ENCODE measurements at regions not wholly inside any gene's neighbourhood (a gene's known extent, or its start where the extent isn't known, plus 50 kb on each side); places are given as distances from the start of the nearest gene placed in this dataset.

DNA sequence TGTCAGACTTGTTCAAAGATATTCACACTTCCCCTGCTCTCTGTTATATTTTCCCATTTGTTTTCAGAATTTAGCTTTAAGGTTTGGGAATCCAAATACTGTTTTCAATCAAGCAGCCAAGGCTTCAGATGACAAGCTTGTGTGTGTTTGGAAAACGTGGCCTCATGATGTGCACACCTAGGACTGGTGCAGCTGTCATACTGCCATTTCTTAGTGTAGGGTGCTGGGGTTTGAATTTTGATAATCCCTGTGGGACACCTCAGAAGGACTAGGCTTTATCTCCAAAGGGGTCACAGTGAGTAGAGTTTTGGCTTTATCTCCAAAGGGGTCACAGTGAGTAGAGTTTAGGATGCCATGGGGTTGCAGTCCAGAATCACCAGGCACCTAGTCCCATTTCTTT lies 65.3 kb upstream of the JAG1 start (continued):
- TF ChIP-seq, protein P1, sequence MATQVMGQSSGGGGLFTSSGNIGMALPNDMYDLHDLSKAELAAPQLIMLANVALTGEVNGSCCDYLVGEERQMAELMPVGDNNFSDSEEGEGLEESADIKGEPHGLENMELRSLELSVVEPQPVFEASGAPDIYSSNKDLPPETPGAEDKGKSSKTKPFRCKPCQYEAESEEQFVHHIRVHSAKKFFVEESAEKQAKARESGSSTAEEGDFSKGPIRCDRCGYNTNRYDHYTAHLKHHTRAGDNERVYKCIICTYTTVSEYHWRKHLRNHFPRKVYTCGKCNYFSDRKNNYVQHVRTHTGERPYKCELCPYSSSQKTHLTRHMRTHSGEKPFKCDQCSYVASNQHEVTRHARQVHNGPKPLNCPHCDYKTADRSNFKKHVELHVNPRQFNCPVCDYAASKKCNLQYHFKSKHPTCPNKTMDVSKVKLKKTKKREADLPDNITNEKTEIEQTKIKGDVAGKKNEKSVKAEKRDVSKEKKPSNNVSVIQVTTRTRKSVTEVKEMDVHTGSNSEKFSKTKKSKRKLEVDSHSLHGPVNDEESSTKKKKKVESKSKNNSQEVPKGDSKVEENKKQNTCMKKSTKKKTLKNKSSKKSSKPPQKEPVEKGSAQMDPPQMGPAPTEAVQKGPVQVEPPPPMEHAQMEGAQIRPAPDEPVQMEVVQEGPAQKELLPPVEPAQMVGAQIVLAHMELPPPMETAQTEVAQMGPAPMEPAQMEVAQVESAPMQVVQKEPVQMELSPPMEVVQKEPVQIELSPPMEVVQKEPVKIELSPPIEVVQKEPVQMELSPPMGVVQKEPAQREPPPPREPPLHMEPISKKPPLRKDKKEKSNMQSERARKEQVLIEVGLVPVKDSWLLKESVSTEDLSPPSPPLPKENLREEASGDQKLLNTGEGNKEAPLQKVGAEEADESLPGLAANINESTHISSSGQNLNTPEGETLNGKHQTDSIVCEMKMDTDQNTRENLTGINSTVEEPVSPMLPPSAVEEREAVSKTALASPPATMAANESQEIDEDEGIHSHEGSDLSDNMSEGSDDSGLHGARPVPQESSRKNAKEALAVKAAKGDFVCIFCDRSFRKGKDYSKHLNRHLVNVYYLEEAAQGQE (IDR thresholded peaks at IDR 0.05; ENCODE audit: unreplicated experiment) = no peak
- TF ChIP-seq ZNF331 (CRISPR knock-in tag; IDR thresholded peaks at IDR 0.05; ENCODE audit: low read depth) = no peak
- no peak for TF ChIP-seq JUNB (IDR thresholded peaks at IDR 0.05; ENCODE audit: unreplicated experiment)
- TF ChIP-seq CREB1 (CRISPR knock-in tag; IDR thresholded peaks at IDR 0.05; ENCODE audit: low read depth) = no peak
- TF ChIP-seq, protein P2, sequence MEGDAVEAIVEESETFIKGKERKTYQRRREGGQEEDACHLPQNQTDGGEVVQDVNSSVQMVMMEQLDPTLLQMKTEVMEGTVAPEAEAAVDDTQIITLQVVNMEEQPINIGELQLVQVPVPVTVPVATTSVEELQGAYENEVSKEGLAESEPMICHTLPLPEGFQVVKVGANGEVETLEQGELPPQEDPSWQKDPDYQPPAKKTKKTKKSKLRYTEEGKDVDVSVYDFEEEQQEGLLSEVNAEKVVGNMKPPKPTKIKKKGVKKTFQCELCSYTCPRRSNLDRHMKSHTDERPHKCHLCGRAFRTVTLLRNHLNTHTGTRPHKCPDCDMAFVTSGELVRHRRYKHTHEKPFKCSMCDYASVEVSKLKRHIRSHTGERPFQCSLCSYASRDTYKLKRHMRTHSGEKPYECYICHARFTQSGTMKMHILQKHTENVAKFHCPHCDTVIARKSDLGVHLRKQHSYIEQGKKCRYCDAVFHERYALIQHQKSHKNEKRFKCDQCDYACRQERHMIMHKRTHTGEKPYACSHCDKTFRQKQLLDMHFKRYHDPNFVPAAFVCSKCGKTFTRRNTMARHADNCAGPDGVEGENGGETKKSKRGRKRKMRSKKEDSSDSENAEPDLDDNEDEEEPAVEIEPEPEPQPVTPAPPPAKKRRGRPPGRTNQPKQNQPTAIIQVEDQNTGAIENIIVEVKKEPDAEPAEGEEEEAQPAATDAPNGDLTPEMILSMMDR (conservative IDR thresholded peaks at IDR 0.05; ENCODE audit: low read depth in 2 of 2) = no peak
- no peak for TF ChIP-seq POLR2AphosphoS5 (IDR thresholded peaks at IDR 0.05; ENCODE audit: low read depth)

DNA sequence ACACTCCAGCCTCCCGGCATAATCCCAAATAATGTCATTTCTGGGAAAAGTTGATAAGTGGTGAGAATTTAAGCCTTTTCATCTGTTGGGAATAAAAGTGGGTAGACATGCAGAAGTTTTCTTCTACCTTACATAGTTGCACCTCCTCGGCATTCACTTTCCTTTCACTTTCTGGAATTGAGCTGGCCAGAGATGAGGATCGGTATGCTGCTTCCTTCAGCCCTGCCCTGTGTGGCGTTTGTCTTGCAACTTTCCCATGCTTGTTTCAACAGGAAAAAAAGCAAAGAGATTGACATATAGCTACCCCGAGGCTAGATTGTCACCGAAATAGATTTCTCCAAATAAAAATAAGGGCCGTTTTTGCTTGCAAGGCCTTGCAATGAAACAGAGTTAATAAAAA lies 65.8 kb upstream of the JAG1 start:
- H3K4me1 Mint-ChIP-seq = no peaks in the 10 kb centered on the region
- no peaks in the 10 kb centered on the region for H3K27me3 Mint-ChIP-seq (ENCODE audit: insufficient read depth, low read depth, poor library complexity)

DNA sequence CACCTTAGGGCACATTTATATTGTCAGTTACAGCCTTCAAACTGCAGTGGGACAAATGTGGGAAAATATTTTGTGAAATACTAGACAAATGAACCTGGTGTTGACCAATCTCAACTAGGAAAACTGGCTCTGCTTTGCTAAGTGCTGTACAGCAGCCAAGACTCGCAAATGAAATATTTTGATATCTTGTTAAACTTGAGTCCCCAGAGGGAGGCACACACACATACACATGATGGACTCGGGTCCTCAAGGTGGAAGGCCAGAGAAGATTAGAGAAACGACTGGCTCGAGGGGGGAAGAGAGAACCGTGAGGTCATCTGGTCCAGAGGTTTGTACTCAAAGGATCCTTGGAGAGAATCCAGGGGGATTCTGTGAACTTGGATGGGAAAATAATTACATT lies 67.3 kb upstream of the JAG1 start:
- H3K4me3 ChIP-seq = no peak overlapping the region
- no peak overlapping the region for H3K27ac Mint-ChIP-seq
- no peak overlapping the region for H3K4me2 ChIP-seq
- no peak overlapping the region for H2AFZ ChIP-seq
- no peak overlapping the region for H3K4me3 Mint-ChIP-seq
- H3K27ac ChIP-seq (ENCODE audit: low read depth) = no peak overlapping the region
- no peaks in the 10 kb centered on the region for H3K9me3 Mint-ChIP-seq
- H3K4me1 ChIP-seq (ENCODE audit: insufficient read depth) = no peaks in the 10 kb centered on the region
- H3K4me1 Mint-ChIP-seq = no peaks in the 10 kb centered on the region
- no peaks in the 10 kb centered on the region for H3K79me2 ChIP-seq (replicated peaks; ENCODE audit: insufficient read depth)
- H3K9me2 ChIP-seq (ENCODE audit: insufficient read depth) = no peaks in the 10 kb centered on the region; the same call in 1 of the 2 replicates
- no peak for TF ChIP-seq POLR2AphosphoS5 (IDR thresholded peaks at IDR 0.05; ENCODE audit: low read depth)
- TF ChIP-seq STAT1 (IDR thresholded peaks at IDR 0.05; ENCODE audit: unreplicated experiment) = no peak
- TF ChIP-seq, protein P3, sequence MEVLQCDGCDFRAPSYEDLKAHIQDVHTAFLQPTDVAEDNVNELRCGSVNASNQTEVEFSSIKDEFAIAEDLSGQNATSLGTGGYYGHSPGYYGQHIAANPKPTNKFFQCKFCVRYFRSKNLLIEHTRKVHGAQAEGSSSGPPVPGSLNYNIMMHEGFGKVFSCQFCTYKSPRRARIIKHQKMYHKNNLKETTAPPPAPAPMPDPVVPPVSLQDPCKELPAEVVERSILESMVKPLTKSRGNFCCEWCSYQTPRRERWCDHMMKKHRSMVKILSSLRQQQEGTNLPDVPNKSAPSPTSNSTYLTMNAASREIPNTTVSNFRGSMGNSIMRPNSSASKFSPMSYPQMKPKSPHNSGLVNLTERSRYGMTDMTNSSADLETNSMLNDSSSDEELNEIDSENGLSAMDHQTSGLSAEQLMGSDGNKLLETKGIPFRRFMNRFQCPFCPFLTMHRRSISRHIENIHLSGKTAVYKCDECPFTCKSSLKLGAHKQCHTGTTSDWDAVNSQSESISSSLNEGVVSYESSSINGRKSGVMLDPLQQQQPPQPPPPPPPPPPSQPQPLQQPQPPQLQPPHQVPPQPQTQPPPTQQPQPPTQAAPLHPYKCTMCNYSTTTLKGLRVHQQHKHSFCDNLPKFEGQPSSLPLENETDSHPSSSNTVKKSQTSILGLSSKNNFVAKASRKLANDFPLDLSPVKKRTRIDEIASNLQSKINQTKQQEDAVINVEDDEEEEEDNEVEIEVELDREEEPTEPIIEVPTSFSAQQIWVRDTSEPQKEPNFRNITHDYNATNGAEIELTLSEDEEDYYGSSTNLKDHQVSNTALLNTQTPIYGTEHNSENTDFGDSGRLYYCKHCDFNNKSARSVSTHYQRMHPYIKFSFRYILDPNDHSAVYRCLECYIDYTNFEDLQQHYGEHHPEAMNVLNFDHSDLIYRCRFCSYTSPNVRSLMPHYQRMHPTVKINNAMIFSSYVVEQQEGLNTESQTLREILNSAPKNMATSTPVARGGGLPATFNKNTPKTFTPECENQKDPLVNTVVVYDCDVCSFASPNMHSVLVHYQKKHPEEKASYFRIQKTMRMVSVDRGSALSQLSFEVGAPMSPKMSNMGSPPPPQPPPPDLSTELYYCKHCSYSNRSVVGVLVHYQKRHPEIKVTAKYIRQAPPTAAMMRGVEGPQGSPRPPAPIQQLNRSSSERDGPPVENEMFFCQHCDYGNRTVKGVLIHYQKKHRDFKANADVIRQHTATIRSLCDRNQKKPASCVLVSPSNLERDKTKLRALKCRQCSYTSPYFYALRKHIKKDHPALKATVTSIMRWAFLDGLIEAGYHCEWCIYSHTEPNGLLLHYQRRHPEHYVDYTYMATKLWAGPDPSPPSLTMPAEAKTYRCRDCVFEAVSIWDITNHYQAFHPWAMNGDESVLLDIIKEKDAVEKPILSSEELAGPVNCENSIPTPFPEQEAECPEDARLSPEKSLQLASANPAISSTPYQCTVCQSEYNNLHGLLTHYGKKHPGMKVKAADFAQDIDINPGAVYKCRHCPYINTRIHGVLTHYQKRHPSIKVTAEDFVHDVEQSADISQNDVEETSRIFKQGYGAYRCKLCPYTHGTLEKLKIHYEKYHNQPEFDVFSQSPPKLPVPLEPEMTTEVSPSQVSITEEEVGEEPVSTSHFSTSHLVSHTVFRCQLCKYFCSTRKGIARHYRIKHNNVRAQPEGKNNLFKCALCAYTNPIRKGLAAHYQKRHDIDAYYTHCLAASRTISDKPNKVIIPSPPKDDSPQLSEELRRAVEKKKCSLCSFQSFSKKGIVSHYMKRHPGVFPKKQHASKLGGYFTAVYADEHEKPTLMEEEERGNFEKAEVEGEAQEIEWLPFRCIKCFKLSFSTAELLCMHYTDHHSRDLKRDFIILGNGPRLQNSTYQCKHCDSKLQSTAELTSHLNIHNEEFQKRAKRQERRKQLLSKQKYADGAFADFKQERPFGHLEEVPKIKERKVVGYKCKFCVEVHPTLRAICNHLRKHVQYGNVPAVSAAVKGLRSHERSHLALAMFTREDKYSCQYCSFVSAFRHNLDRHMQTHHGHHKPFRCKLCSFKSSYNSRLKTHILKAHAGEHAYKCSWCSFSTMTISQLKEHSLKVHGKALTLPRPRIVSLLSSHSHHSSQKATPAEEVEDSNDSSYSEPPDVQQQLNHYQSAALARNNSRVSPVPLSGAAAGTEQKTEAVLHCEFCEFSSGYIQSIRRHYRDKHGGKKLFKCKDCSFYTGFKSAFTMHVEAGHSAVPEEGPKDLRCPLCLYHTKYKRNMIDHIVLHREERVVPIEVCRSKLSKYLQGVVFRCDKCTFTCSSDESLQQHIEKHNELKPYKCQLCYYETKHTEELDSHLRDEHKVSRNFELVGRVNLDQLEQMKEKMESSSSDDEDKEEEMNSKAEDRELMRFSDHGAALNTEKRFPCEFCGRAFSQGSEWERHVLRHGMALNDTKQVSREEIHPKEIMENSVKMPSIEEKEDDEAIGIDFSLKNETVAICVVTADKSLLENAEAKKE (CRISPR knock-in tag; IDR thresholded peaks at IDR 0.05) = no peak
- no peak for TF ChIP-seq ZNF331 (CRISPR knock-in tag; IDR thresholded peaks at IDR 0.05; ENCODE audit: low read depth)
- no peaks in the 10 kb centered on the region for H3F3A ChIP-seq (replicated peaks; ENCODE audit: low read depth)
- DNase-seq (ENCODE audit: low spot score) (no peak), ATAC-seq (no peak)
- H3K27me3 ChIP-seq (ENCODE audit: insufficient read depth) = no peaks in the 10 kb centered on the region
- H3K27me3 Mint-ChIP-seq (ENCODE audit: insufficient read depth, low read depth, poor library complexity) = no peaks in the 10 kb centered on the region
- H3K36me3 Mint-ChIP-seq (ENCODE audit: low read depth) = no peaks in the 10 kb centered on the region
- no peaks in the 10 kb centered on the region for H3K36me3 ChIP-seq (ENCODE audit: insufficient read depth)
- H4K20me1 ChIP-seq (replicated peaks; ENCODE audit: insufficient read depth) = no peaks in the 10 kb centered on the region

More for the DNA sequence above, 65.8 kb upstream of the JAG1 start:
- H3K79me2 ChIP-seq (replicated peaks; ENCODE audit: insufficient read depth) = no peaks in the 10 kb centered on the region
- no peak for TF ChIP-seq ZNF331 (CRISPR knock-in tag; IDR thresholded peaks at IDR 0.05; ENCODE audit: low read depth)
- no peak overlapping the region for H3K4me2 ChIP-seq
- H3K9me2 ChIP-seq (ENCODE audit: insufficient read depth) = no peaks in the 10 kb centered on the region; the same call in 1 of the 2 replicates
- H2AFZ ChIP-seq = no peak overlapping the region
- H3K4me1 ChIP-seq (ENCODE audit: insufficient read depth) = no peaks in the 10 kb centered on the region
- no peaks in the 10 kb centered on the region for H3K27me3 ChIP-seq (ENCODE audit: insufficient read depth)
- Mint-ChIP-seq H3K9me3 (no peaks in the 10 kb centered on the region), H3K4me3 (no peak overlapping the region), H3K27ac (no peak overlapping the region), H3K36me3 (ENCODE audit: low read depth) (no peaks in the 10 kb centered on the region)
- H3K4me3 ChIP-seq = no peak overlapping the region
- no peak overlapping the region for H3K27ac ChIP-seq (ENCODE audit: low read depth)
- no peaks in the 10 kb centered on the region for H3F3A ChIP-seq (replicated peaks; ENCODE audit: low read depth)
- ATAC-seq = no peak
- no peaks in the 10 kb centered on the region for H3K36me3 ChIP-seq (ENCODE audit: insufficient read depth)
- DNase-seq (ENCODE audit: low spot score) = no peak
- H4K20me1 ChIP-seq (replicated peaks; ENCODE audit: insufficient read depth) = no peaks in the 10 kb centered on the region

Measured in GM23338 (cell line).